PC-3 (cell line): ENCODE measurements at regions not wholly inside any gene's neighbourhood (a gene's known extent, or its start where the extent isn't known, plus 50 kb on each side); places are given as distances from the start of the nearest gene placed in this dataset.

Source experiments
- ATAC-seq: fragments of 200-7000 bp; cut with Tn5 transposase; 2 replicates; pipeline ENCODE4 v1.9.1; 2020; ENCODE audit warnings: mild to moderate bottlenecking, moderate library complexity
- BruUV-seq: library from RNA; stranded (reverse); fragments of 400-500 nt; replicated peaks from 2 replicates; lab custom pipeline; 2021; lab: Mats Ljungman, UMichigan
- CTCF ChIA-PET: fragments of 300-600 bp; sonication (Branson Sonifier 250); formaldehyde crosslinking; loops from one replicate; lab custom pipeline; 2022; ENCODE audit warnings: antibody characterized with exemption; lab: Charles Lee
- POLR2A ChIA-PET: fragments of 300-600 bp; sonication (Branson Sonifier 250); formaldehyde crosslinking; loops from one replicate; lab custom pipeline; 2022; ENCODE audit warnings: antibody characterized with exemption; ENCODE audit not compliant: unreplicated experiment; lab: Charles Lee
- DNase-seq: peaks from one replicate; pipeline ENCODE4 v3.0.0-alpha.2; 2015
- H2AFZ ChIP-seq: fragments of 300-600 bp; sonication (generic); 2 replicates; pipeline ENCODE4 v1.6.0; 2016; ENCODE audit warnings: antibody characterized with exemption, low read length
- H3F3A ChIP-seq: fragments of 300-600 bp; sonication (generic); one replicate; pipeline ENCODE4 v1.6.0; 2017; ENCODE audit warnings: antibody characterized with exemption, low read length, control low read depth, mild to moderate bottlenecking; ENCODE audit not compliant: unreplicated experiment
- H3K27ac ChIP-seq: fragments of 300-600 bp; sonication (generic); 2 replicates; pipeline ENCODE4 v1.5.1; 2016; ENCODE audit warnings: mild to moderate bottlenecking, low read length
- H3K27me3 ChIP-seq: fragments of 300-600 bp; sonication (generic); 2 replicates; pipeline ENCODE4 v1.6.1; 2016; ENCODE audit warnings: low read length, mixed read lengths
- H3K36me3 ChIP-seq: fragments of 300-600 bp; sonication (generic); 2 replicates; pipeline ENCODE4 v1.6.1; 2016; ENCODE audit warnings: low read depth, mixed run types, low read length, mixed read lengths
- H3K4me1 ChIP-seq: fragments of 300-600 bp; sonication (generic); 2 replicates; pipeline ENCODE4 v1.5.1; 2016; ENCODE audit warnings: low read length; ENCODE audit not compliant: insufficient read depth
- H3K4me2 ChIP-seq: fragments of 300-600 bp; sonication (generic); 2 replicates; pipeline ENCODE4 v1.6.0; 2016; ENCODE audit warnings: low read length
- H3K4me3 ChIP-seq: fragments of 300-600 bp; sonication (generic); 2 replicates; pipeline ENCODE4 v1.5.1; 2016; ENCODE audit warnings: mild to moderate bottlenecking, low read length, mixed read lengths
- H3K79me2 ChIP-seq: fragments of 300-600 bp; sonication (generic); 2 replicates; pipeline ENCODE4 v1.6.1; 2017; ENCODE audit warnings: low read length, mixed read lengths
- H3K9ac ChIP-seq: fragments of 300-600 bp; sonication (generic); 2 replicates; pipeline ENCODE4 v1.6.0; 2016; ENCODE audit warnings: mild to moderate bottlenecking, low read length
- H3K9me2 ChIP-seq: fragments of 300-600 bp; sonication (generic); replicated peaks from 2 replicates; pipeline ENCODE4 v1.6.1; 2016; ENCODE audit warnings: mixed run types, low read length, mixed read lengths
- H3K9me3 ChIP-seq: fragments of 300-600 bp; sonication (generic); 2 replicates; pipeline ENCODE4 v1.6.1; 2016; ENCODE audit warnings: low read length, mixed read lengths
- H4K20me1 ChIP-seq: fragments of 300-600 bp; sonication (generic); 2 replicates; pipeline ENCODE4 v1.6.1; 2016; ENCODE audit warnings: low read length, mixed read lengths
- CTCF ChIP-seq: fragments of 300-600 bp; sonication (generic); conservative IDR thresholded peaks from 2 replicates; pipeline ENCODE4 v1.5.1; 2017; ENCODE audit warnings: antibody characterized with exemption, low read depth, mild to moderate bottlenecking, low read length
- EZH2 ChIP-seq: fragments of 300-600 bp; sonication (generic); IDR thresholded peaks from one replicate; pipeline ENCODE4 v1.6.1; 2017; ENCODE audit warnings: antibody characterized with exemption, mild to moderate bottlenecking, low read length; ENCODE audit not compliant: unreplicated experiment
- EZH2phosphoT487 ChIP-seq: fragments of 300-600 bp; sonication (generic); IDR thresholded peaks from 2 replicates; pipeline ENCODE4 v1.6.1; 2018; ENCODE audit warnings: mild to moderate bottlenecking, antibody characterized with exemption, low read length, borderline replicate concordance
- intact Hi-C: fragments of 100-400 bp; cut with micrococcal nuclease; formaldehyde crosslinking; loops from 2 replicates; pipeline ENCODE4 v1.9.0; 2023

- ChIA-PET CTCF (no interaction called here), POLR2A (no interaction called here)
- no peaks in the 10 kb centered on the region for H3K36me3 ChIP-seq
Measured at GRCh38 chrX:42398967-42399631, 378.9 kb downstream of the PPP1R2C start.

GRCh38 chrX:42396136-42396535 lies 381.8 kb downstream of the PPP1R2C start:
- no peak overlapping the region for H3K9ac ChIP-seq
- no peak overlapping the region for H3K4me2 ChIP-seq
- H3K4me3 ChIP-seq = no peak overlapping the region
- no peak for TF ChIP-seq EZH2
- no peak for TF ChIP-seq CTCF
- no peak for TF ChIP-seq EZH2phosphoT487
- ATAC-seq (no peak), DNase-seq (no peak)
- no peaks in the 10 kb centered on the region for H3F3A ChIP-seq
- 0 out of 2 replicates have a peak, but pooled peaks cover 3% of the 10 kb centered on the region for H3K27me3 ChIP-seq
- no peaks in the 10 kb centered on the region for H3K36me3 ChIP-seq
- H3K4me1 ChIP-seq = no peaks in the 10 kb centered on the region
- no peaks in the 10 kb centered on the region for H3K79me2 ChIP-seq
- no peak overlapping the region for H3K27ac ChIP-seq
- H3K9me3 ChIP-seq = no peaks in the 10 kb centered on the region
- H2AFZ ChIP-seq = no peak overlapping the region
- CTCF ChIA-PET = no interaction called here
- POLR2A ChIA-PET = no interaction called here
- no TSS peak for BruUV-seq
- intact Hi-C loops = no loop called here
- no peaks in the 10 kb centered on the region for H4K20me1 ChIP-seq
- no peaks in the 10 kb centered on the region for H3K9me2 ChIP-seq

More at GRCh38 chrX:42398967-42399631, 378.9 kb downstream of the PPP1R2C start:
- Histone ChIP-seq H3K27me3 (0 out of 2 replicates have a peak, but pooled peaks cover 3% of the 10 kb centered on the region), H4K20me1 (no peaks in the 10 kb centered on the region), H3K4me3 (no peak overlapping the region), H3F3A (no peaks in the 10 kb centered on the region), H3K9me3 (no peaks in the 10 kb centered on the region), H3K4me1 (no peaks in the 10 kb centered on the region), H2AFZ (no peak overlapping the region), H3K79me2 (no peaks in the 10 kb centered on the region), H3K9me2 (no peaks in the 10 kb centered on the region), H3K27ac (no peak overlapping the region), H3K9ac (no peak overlapping the region), H3K4me2 (no peak overlapping the region)
- no TSS peak for BruUV-seq
- DNase-seq (no peak), ATAC-seq (no peak)
- intact Hi-C loops = no loop called here
- TF ChIP-seq EZH2phosphoT487 (no peak), CTCF (no peak), EZH2 (no peak)

GRCh38 chrX:42392846-42393245 lies 385.1 kb downstream of the PPP1R2C start:
- no peak overlapping the region for H3K9ac ChIP-seq
- no peaks in the 10 kb centered on the region for H3K36me3 ChIP-seq
- H2AFZ ChIP-seq = no peak overlapping the region
- H3K4me3 ChIP-seq = no peak overlapping the region
- no peaks in the 10 kb centered on the region for H3K79me2 ChIP-seq
- intact Hi-C loops = no loop called here
- TF ChIP-seq CTCF = no peak
- no peak for TF ChIP-seq EZH2
- no peak for TF ChIP-seq EZH2phosphoT487
- POLR2A ChIA-PET = no interaction called here
- ATAC-seq = no peak
- CTCF ChIA-PET = no interaction called here
- H4K20me1 ChIP-seq = no peaks in the 10 kb centered on the region
- no peaks in the 10 kb centered on the region for H3K9me2 ChIP-seq
- no peak overlapping the region for H3K27ac ChIP-seq
- no peaks in the 10 kb centered on the region for H3K4me1 ChIP-seq
- H3K4me2 ChIP-seq = no peak overlapping the region
- no peaks in the 10 kb centered on the region for H3F3A ChIP-seq
- BruUV-seq = no TSS peak
- H3K27me3 ChIP-seq = no peaks in the 10 kb centered on the region
- H3K9me3 ChIP-seq = no peaks in the 10 kb centered on the region
- no peak for DNase-seq
